Lower leg skin (tissue), 4 donors: ENCODE measurements at regions not wholly inside any gene's neighbourhood (a gene's known extent, or its start where the extent isn't known, plus 50 kb on each side); places are given as distances from the start of the nearest gene placed in this dataset.

Experiments used
- DNase-seq, 2 donors: peaks; one replicate each; pipeline ENCODE4 v3.0.0-alpha.2; 2019; ENCODE audit warnings: low spot score in 2 of 2
- H3K4me3 ChIP-seq: fragments of 200-600 bp; sonication (generic); 2 replicates; pipeline ENCODE4 v1.5.1; 2017; ENCODE audit warnings: mild to moderate bottlenecking, low read depth; ENCODE audit not compliant: poor library complexity, severe bottlenecking
- CTCF ChIP-seq, 3 donors: fragments of 450-650 bp; IDR thresholded peaks; one replicate each; pipeline ENCODE4 v1.5.1; 2016; ENCODE audit warnings: antibody characterized with exemption in 3 of 3, mild to moderate bottlenecking in 3 of 3, moderate library complexity in 2 of 3
- POLR2A ChIP-seq, 2 donors: fragments of 450-650 bp; IDR thresholded peaks; one replicate each; pipeline ENCODE4 v1.6.1; 2016 to 2017; ENCODE audit warnings: antibody characterized with exemption in 2 of 2, mild to moderate bottlenecking in 1 of 2, moderate library complexity in 1 of 2
- WGBS, 2 donors: methylation state at CpG; one replicate each; pipeline ENCODE4 v1.1.5; 2018; 5-methylcytosine and 5-hydroxymethylcytosine counted together
- intact Hi-C: fragments of 100-400 bp; cut with DNase I; formaldehyde crosslinking; loops from one replicate; pipeline ENCODE4 v1.15.0; 2023; ENCODE audit warnings: low total_unique reads

- intact Hi-C loops: no loop called here
- TF ChIP-seq CTCF (IDR thresholded peaks at IDR 0.05): no peak
- TF ChIP-seq POLR2A (IDR thresholded peaks at IDR 0.05): no peak
- peak in 1 of 2 donors; percentile 83 for DNase-seq
- no peak overlapping the region for H3K4me3 ChIP-seq
- WGBS, 2 donors: 73 to 78% methylated on average over 14 of the region's 14 CpGs
These were observed 50.5 kb upstream of the ZNF516 start for GRCh38 chr18:76545433-76546087.

GRCh38 chr18:76544511-76545345 lies 49.7 kb upstream of the ZNF516 start:
- TF ChIP-seq POLR2A (IDR thresholded peaks at IDR 0.05) (no peak), CTCF (IDR thresholded peaks at IDR 0.05) (no peak)
- H3K4me3 ChIP-seq: no peak overlapping the region
- peak in 1 of 2 donors; percentile 57 for DNase-seq
- 80 to 82% methylated on average over 10 of the region's 10 CpGs for WGBS, 2 donors
- intact Hi-C loops: no loop called here
